Neural progenitor cell (in vitro differentiated cells): ENCODE measurements at regions not wholly inside any gene's neighbourhood (a gene's known extent, or its start where the extent isn't known, plus 50 kb on each side); places are given as distances from the start of the nearest gene placed in this dataset.
"Not testable (repeated sequence)": the region's sequence is repeated elsewhere in the genome, so short reads cannot be mapped to it uniquely, and the experiment has no call there.

Experiments used
- DNase-seq: peaks from one replicate; pipeline ENCODE4 v3.0.0-alpha.2; 2016; ENCODE audit warnings: low spot score
- H2AFZ ChIP-seq: fragments of 200-600 bp; sonication (generic); replicated peaks from 2 replicates; pipeline ENCODE4 v1.6.1; 2016; ENCODE audit warnings: antibody characterized with exemption
- H3F3A ChIP-seq: fragments of 200-600 bp; sonication (generic); 2 replicates; pipeline ENCODE4 v1.6.1; 2016; ENCODE audit warnings: antibody characterized with exemption, low read depth
- H3K27ac ChIP-seq: fragments of 200-600 bp; sonication (generic); 2 replicates; pipeline ENCODE4 v1.5.1; 2016; ENCODE audit warnings: mild to moderate bottlenecking
- H3K27me3 ChIP-seq: fragments of 200-600 bp; sonication (generic); 2 replicates; pipeline ENCODE4 v1.6.1; 2016; ENCODE audit warnings: mild to moderate bottlenecking, moderate library complexity
- H3K36me3 ChIP-seq: fragments of 200-600 bp; sonication (generic); 2 replicates; pipeline ENCODE4 v1.5.1; 2016
- H3K4me1 ChIP-seq: fragments of 200-600 bp; sonication (generic); 2 replicates; pipeline ENCODE4 v1.6.1; 2016; ENCODE audit warnings: mixed run types
- H3K4me2 ChIP-seq: fragments of 200-600 bp; sonication (generic); 2 replicates; pipeline ENCODE4 v1.6.1; 2016
- H3K4me3 ChIP-seq: fragments of 200-600 bp; sonication (generic); 2 replicates; pipeline ENCODE4 v1.5.1; 2016
- H3K79me2 ChIP-seq: fragments of 200-600 bp; sonication (generic); 2 replicates; pipeline ENCODE4 v1.6.1; 2016; ENCODE audit warnings: low read depth
- H3K9ac ChIP-seq: fragments of 200-600 bp; sonication (generic); 2 replicates; pipeline ENCODE4 v1.6.1; 2016
- H3K9me3 ChIP-seq: fragments of 200-600 bp; sonication (generic); 2 replicates; pipeline ENCODE4 v1.5.1; 2016; ENCODE audit warnings: low read depth
- H4K20me1 ChIP-seq: fragments of 200-600 bp; sonication (generic); 2 replicates; pipeline ENCODE4 v1.6.1; 2016; ENCODE audit warnings: low read depth
- H3K27ac Mint-ChIP-seq: 3 replicates; pipeline ENCODE4 v1.8.0; 2021; ENCODE audit warnings: mixed read lengths
- H3K27me3 Mint-ChIP-seq: 2 replicates; pipeline ENCODE4 v1.8.0; 2022; ENCODE audit warnings: low read depth, mild to moderate bottlenecking, inconsistent platforms, moderate library complexity, mixed read lengths; ENCODE audit not compliant: insufficient read depth
- H3K36me3 Mint-ChIP-seq: 3 replicates; pipeline ENCODE4 v1.8.0; 2021; ENCODE audit warnings: mixed read lengths
- H3K4me1 Mint-ChIP-seq: 3 replicates; pipeline ENCODE4 v1.8.0; 2021; ENCODE audit warnings: mixed read lengths
- H3K4me3 Mint-ChIP-seq: 3 replicates; pipeline ENCODE4 v1.8.0; 2021; ENCODE audit warnings: mild to moderate bottlenecking, moderate library complexity, mixed read lengths
- H3K9me3 Mint-ChIP-seq: 3 replicates; pipeline ENCODE4 v1.8.0; 2020; ENCODE audit warnings: mixed read lengths
- CTCF ChIP-seq: fragments of 200-600 bp; sonication (generic); IDR thresholded peaks from 2 replicates; pipeline ENCODE4 v1.5.1; 2017; ENCODE audit warnings: antibody characterized with exemption, mild to moderate bottlenecking
- EZH2 ChIP-seq: fragments of 200-600 bp; sonication (generic); IDR thresholded peaks from 2 replicates; pipeline ENCODE4 v1.6.1; 2017; ENCODE audit warnings: antibody characterized with exemption, mild to moderate bottlenecking, moderate library complexity
- EZH2phosphoT487 ChIP-seq: fragments of 200-600 bp; sonication (generic); IDR thresholded peaks from 2 replicates; pipeline ENCODE4 v1.6.1; 2017; ENCODE audit warnings: antibody characterized with exemption

GRCh38 chr10:131579251-131580071 lies 267.9 kb upstream of the TCERG1L start:
- Mint-ChIP-seq H3K9me3 (peaks cover 4% of the 10 kb centered on the region), H3K4me3 (no peak overlapping the region), H3K4me1 (peaks cover 3% of the 10 kb centered on the region), H3K27ac (no peak overlapping the region), H3K27me3 (peaks cover 10% of the 10 kb centered on the region), H3K36me3 (no peaks in the 10 kb centered on the region)
- Histone ChIP-seq H3K27ac (no peak overlapping the region), H3K36me3 (no peaks in the 10 kb centered on the region), H3K9ac (no peak overlapping the region), H3K9me3 (no peaks in the 10 kb centered on the region), H3K79me2 (no peaks in the 10 kb centered on the region), H3K4me2 (no peak overlapping the region), H3K4me1 (peaks cover 8% of the 10 kb centered on the region), H3K27me3 (no peaks in the 10 kb centered on the region), H3K4me3 (no peak overlapping the region), H4K20me1 (no peaks in the 10 kb centered on the region), H3F3A (no peaks in the 10 kb centered on the region), H2AFZ (peak overlapping the region; percentile 10)
- DNase-seq: no peak
- TF ChIP-seq CTCF: no peak
- TF ChIP-seq EZH2: no peak
- TF ChIP-seq EZH2phosphoT487: no peak

GRCh38 chr10:131580076-131580652 lies 268.6 kb upstream of the TCERG1L start:
- peaks cover 10% of the 10 kb centered on the region for H3K27me3 Mint-ChIP-seq
- no peaks in the 10 kb centered on the region for H3K36me3 Mint-ChIP-seq
- Histone ChIP-seq H3K4me3 (no peak overlapping the region), H3K9ac (no peak overlapping the region), H3K4me1 (peaks cover 8% of the 10 kb centered on the region), H3K36me3 (no peaks in the 10 kb centered on the region), H3K79me2 (no peaks in the 10 kb centered on the region), H2AFZ (peak overlapping the region; percentile 10), H3K27ac (no peak overlapping the region), H3K9me3 (no peaks in the 10 kb centered on the region), H3K27me3 (no peaks in the 10 kb centered on the region), H3K4me2 (no peak overlapping the region), H3F3A (no peaks in the 10 kb centered on the region), H4K20me1 (no peaks in the 10 kb centered on the region)
- H3K9me3 Mint-ChIP-seq: peaks cover 4% of the 10 kb centered on the region
- H3K27ac Mint-ChIP-seq: no peak overlapping the region
- TF ChIP-seq EZH2phosphoT487: no peak
- TF ChIP-seq CTCF: no peak
- no peak for TF ChIP-seq EZH2
- peaks cover 3% of the 10 kb centered on the region for H3K4me1 Mint-ChIP-seq
- H3K4me3 Mint-ChIP-seq: no peak overlapping the region
- DNase-seq: no peak

- H3K4me3 ChIP-seq: no peak overlapping the region
- peaks cover 8% of the 10 kb centered on the region for H3K4me1 ChIP-seq
- Mint-ChIP-seq H3K9me3 (peaks cover 3% of the 10 kb centered on the region), H3K4me1 (peaks cover 3% of the 10 kb centered on the region), H3K4me3 (no peak overlapping the region), H3K27me3 (peaks cover 12% of the 10 kb centered on the region), H3K36me3 (no peaks in the 10 kb centered on the region), H3K27ac (no peak overlapping the region)
- DNase-seq: no peak
- H3K79me2 ChIP-seq: no peaks in the 10 kb centered on the region
- H3K36me3 ChIP-seq: no peaks in the 10 kb centered on the region
- no peaks in the 10 kb centered on the region for H3K9me3 ChIP-seq
- H3K27me3 ChIP-seq: no peaks in the 10 kb centered on the region
- no peak overlapping the region for H2AFZ ChIP-seq
- TF ChIP-seq EZH2 (no peak), CTCF (no peak)
- H3K4me2 ChIP-seq: no peak overlapping the region
- no peak overlapping the region for H3K27ac ChIP-seq
- no peaks in the 10 kb centered on the region for H4K20me1 ChIP-seq
- no peak overlapping the region for H3K9ac ChIP-seq
- H3F3A ChIP-seq: no peaks in the 10 kb centered on the region
These were observed 269.2 kb upstream of the TCERG1L start for GRCh38 chr10:131580674-131581073.

GRCh38 chr10:131581547-131581946 lies 270.0 kb upstream of the TCERG1L start:
- H3K36me3 ChIP-seq, H3K27ac ChIP-seq, DNase-seq, H3K27ac Mint-ChIP-seq, H3K4me3 Mint-ChIP-seq, H3K79me2 ChIP-seq, H3K4me3 ChIP-seq, H3K27me3 ChIP-seq, H4K20me1 ChIP-seq, H3K9me3 Mint-ChIP-seq, H3K36me3 Mint-ChIP-seq, H3K4me2 ChIP-seq, H3F3A ChIP-seq, H3K9me3 ChIP-seq, H3K4me1 Mint-ChIP-seq, H3K9ac ChIP-seq, H3K4me1 ChIP-seq: not testable (repeated sequence)
- peaks cover 12% of the 10 kb centered on the region for H3K27me3 Mint-ChIP-seq
- peak overlapping the region; percentile 34 for H2AFZ ChIP-seq
